Neural progenitor cell (in vitro differentiated cells): ENCODE measurements at regions not wholly inside any gene's neighbourhood (a gene's known extent, or its start where the extent isn't known, plus 50 kb on each side); places are given as distances from the start of the nearest gene placed in this dataset.

ENCODE experiments used
- EZH2 ChIP-seq: fragments of 200-600 bp; sonication (generic); IDR thresholded peaks from 2 replicates; pipeline ENCODE4 v1.6.1; 2017; ENCODE audit warnings: antibody characterized with exemption, mild to moderate bottlenecking, moderate library complexity
- TF ChIP-seq, protein P1 (sequence below): fragments of 200-600 bp; sonication (generic); IDR thresholded peaks from 2 replicates; pipeline ENCODE4 v1.5.1; 2017; ENCODE audit warnings: antibody characterized with exemption, mild to moderate bottlenecking

- TF ChIP-seq, protein P1, sequence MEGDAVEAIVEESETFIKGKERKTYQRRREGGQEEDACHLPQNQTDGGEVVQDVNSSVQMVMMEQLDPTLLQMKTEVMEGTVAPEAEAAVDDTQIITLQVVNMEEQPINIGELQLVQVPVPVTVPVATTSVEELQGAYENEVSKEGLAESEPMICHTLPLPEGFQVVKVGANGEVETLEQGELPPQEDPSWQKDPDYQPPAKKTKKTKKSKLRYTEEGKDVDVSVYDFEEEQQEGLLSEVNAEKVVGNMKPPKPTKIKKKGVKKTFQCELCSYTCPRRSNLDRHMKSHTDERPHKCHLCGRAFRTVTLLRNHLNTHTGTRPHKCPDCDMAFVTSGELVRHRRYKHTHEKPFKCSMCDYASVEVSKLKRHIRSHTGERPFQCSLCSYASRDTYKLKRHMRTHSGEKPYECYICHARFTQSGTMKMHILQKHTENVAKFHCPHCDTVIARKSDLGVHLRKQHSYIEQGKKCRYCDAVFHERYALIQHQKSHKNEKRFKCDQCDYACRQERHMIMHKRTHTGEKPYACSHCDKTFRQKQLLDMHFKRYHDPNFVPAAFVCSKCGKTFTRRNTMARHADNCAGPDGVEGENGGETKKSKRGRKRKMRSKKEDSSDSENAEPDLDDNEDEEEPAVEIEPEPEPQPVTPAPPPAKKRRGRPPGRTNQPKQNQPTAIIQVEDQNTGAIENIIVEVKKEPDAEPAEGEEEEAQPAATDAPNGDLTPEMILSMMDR: no peak
- no peak for TF ChIP-seq EZH2
Observed at GRCh38 chr2:74046441-74046840, 61.7 kb downstream of the TET3 start.
